GM12878 (cell line): ENCODE measurements at regions not wholly inside any gene's neighbourhood (a gene's known extent, or its start where the extent isn't known, plus 50 kb on each side); places are given as distances from the start of the nearest gene placed in this dataset.

ENCODE experiments used
- ATAC-seq: fragments of 200-7000 bp; cut with Tn5 transposase; 3 replicates; pipeline ENCODE4 v1.9.1; 2020; ENCODE audit warnings: mild to moderate bottlenecking, moderate library complexity
- BruUV-seq: library from RNA; stranded (reverse); fragments of 400-500 nt; replicated peaks from 2 replicates; lab custom pipeline; 2021; lab: Mats Ljungman, UMichigan
- CTCF ChIA-PET: fragments of 300-600 bp; sonication (Branson Sonifier 250); formaldehyde crosslinking; extraction: SDS; loops from one replicate; lab custom pipeline; 2021; ENCODE audit warnings: inconsistent platforms; lab: Yijun Ruan, JAX
- POLR2A ChIA-PET: fragments of 350-600 bp; formaldehyde crosslinking; extraction: SDS; loops from one replicate; lab custom pipeline; 2021; ENCODE audit warnings: inconsistent platforms; lab: Charles Lee
- RAD21 ChIA-PET: fragments of 300-600 bp; sonication (Branson Sonifier 250); formaldehyde crosslinking; loops from one replicate; lab custom pipeline; 2023; ENCODE audit warnings: antibody characterized with exemption; ENCODE audit not compliant: unreplicated experiment; lab: Charles Lee
- SMC1A ChIA-PET: fragments of 300-600 bp; sonication (Branson Sonifier 250); formaldehyde crosslinking; loops from one replicate; lab custom pipeline; 2023; ENCODE audit not compliant: unreplicated experiment, uncharacterized antibody; lab: Charles Lee
- DNase-seq: peaks from one replicate; pipeline ENCODE4 v3.0.0-alpha.2; 2011; ENCODE audit warnings: low read depth, low spot score
- FAIRE-seq: peaks from 3 replicates; lab custom pipeline; 2011; peaks lifted over from hg19 to GRCh38; lab: Jason Lieb, UNC
- H2AFZ ChIP-seq: 2 replicates; pipeline ENCODE4 v1.6.0; 2011; ENCODE audit warnings: low read depth, low read length, control low read depth; ENCODE audit not compliant: control insufficient read depth
- H3K27ac ChIP-seq: 2 replicates; pipeline ENCODE4 v1.5.1; 2011; ENCODE audit warnings: control low read depth; ENCODE audit not compliant: control insufficient read depth, insufficient read depth
- H3K27me3 ChIP-seq, 2 experiments: replicated peaks in 1 of 2; 2 replicates each; pipeline versions ENCODE4 v1.6.0 to v1.6.1; 2011; ENCODE audit warnings: low read length in 1 of 2; ENCODE audit not compliant: control insufficient read depth in 2 of 2, insufficient read depth in 2 of 2
- H3K36me3 ChIP-seq, 2 experiments: 2 replicates each; pipeline ENCODE4 v1.5.1; 2011; ENCODE audit warnings: low read length in 1 of 2; ENCODE audit not compliant: control insufficient read depth in 2 of 2, insufficient read depth in 2 of 2
- H3K4me1 ChIP-seq: 2 replicates; pipeline ENCODE4 v1.6.1; 2011; ENCODE audit warnings: mild to moderate bottlenecking, low read length, moderate library complexity, mixed read lengths; ENCODE audit not compliant: control insufficient read depth, insufficient read depth
- H3K4me2 ChIP-seq: 2 replicates; pipeline ENCODE4 v1.6.0; 2011; ENCODE audit warnings: control low read depth; ENCODE audit not compliant: control insufficient read depth, insufficient read depth
- H3K4me3 ChIP-seq: fragments of 200-600 bp; sonication (generic); 2 replicates; pipeline ENCODE4 v1.5.1; 2016
- H3K79me2 ChIP-seq: 2 replicates; pipeline ENCODE4 v1.6.0; 2011; ENCODE audit warnings: low read length; ENCODE audit not compliant: control insufficient read depth, insufficient read depth
- H3K9ac ChIP-seq: 2 replicates; pipeline ENCODE4 v1.8.0; 2011; ENCODE audit warnings: low read length, control low read depth, mixed read lengths; ENCODE audit not compliant: control insufficient read depth, insufficient read depth
- H3K9me3 ChIP-seq: replicated peaks from 3 replicates; pipeline ENCODE4 v1.5.1; 2011; ENCODE audit warnings: mild to moderate bottlenecking, low read length; ENCODE audit not compliant: control insufficient read depth, insufficient read depth
- H4K20me1 ChIP-seq: 2 replicates; pipeline ENCODE4 v1.6.0; 2011; ENCODE audit not compliant: control insufficient read depth, insufficient read depth
- BRCA1 ChIP-seq: IDR thresholded peaks from 2 replicates; pipeline ENCODE4 v1.6.1; 2011; ENCODE audit warnings: low read depth, low read length, improper control_type of control experiment
- ELK1 ChIP-seq: IDR thresholded peaks from 2 replicates; pipeline ENCODE4 v1.6.1; 2012; ENCODE audit warnings: low read depth, low read length, improper control_type of control experiment
- MAX ChIP-seq: IDR thresholded peaks from 2 replicates; pipeline ENCODE4 v1.6.1; 2012; ENCODE audit warnings: low read depth, low read length, improper control_type of control experiment
- RCOR1 ChIP-seq: conservative IDR thresholded peaks from 2 replicates; pipeline ENCODE4 v1.6.1; 2012; ENCODE audit warnings: low read depth, low read length, improper control_type of control experiment
- WGBS: methylation state at CpG from one replicate; pipeline ENCODE4 v1.1.6; 2016; ENCODE audit warnings: low lambda C conversion rate; ENCODE audit not compliant: insufficient replicate concordance, insufficient coverage; ENCODE audit errors: missing lambda C conversion rate; 5-methylcytosine and 5-hydroxymethylcytosine counted together
- in situ Hi-C: fragments of 300-500 bp; cut with MboI; formaldehyde crosslinking; loops from 9 replicates; pipeline ENCODE4 v1.14.3; 2018; ENCODE audit warnings: mixed read lengths
- intact Hi-C: fragments of 100-400 bp; cut with micrococcal nuclease; formaldehyde crosslinking; loops from one replicate; pipeline ENCODE4 v1.14.2; 2022; ENCODE audit not compliant: unreplicated experiment
- TF ChIP-seq, protein P1 (sequence below): fragments of 450-650 bp; IDR thresholded peaks from 2 replicates; pipeline ENCODE4 v1.6.1; 2016; ENCODE audit warnings: mild to moderate bottlenecking, moderate library complexity, borderline replicate concordance

DNA sequence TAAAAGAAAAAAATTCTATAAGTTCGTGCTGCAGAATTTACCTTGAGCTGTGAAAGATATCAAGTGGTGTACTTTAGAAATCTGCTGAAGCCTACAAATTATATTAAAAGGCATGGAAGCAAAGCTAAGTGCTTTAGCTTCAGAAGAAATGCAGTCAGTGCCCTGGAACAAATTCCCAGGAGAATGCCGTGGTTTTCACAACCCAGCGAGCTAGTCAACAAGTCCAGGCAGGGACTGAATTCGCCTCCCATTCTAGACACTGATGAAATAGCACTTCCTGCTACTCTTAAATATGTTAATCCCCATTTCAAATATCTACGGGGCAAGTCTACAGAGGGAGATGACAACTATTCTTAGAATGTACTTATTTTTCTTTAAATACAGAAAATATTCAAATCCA lies 326.4 kb upstream of the IGF1R start:
- no peak for TF ChIP-seq BRCA1
- no peak for TF ChIP-seq ELK1
- TF ChIP-seq MAX: no peak
- TF ChIP-seq, protein P1, sequence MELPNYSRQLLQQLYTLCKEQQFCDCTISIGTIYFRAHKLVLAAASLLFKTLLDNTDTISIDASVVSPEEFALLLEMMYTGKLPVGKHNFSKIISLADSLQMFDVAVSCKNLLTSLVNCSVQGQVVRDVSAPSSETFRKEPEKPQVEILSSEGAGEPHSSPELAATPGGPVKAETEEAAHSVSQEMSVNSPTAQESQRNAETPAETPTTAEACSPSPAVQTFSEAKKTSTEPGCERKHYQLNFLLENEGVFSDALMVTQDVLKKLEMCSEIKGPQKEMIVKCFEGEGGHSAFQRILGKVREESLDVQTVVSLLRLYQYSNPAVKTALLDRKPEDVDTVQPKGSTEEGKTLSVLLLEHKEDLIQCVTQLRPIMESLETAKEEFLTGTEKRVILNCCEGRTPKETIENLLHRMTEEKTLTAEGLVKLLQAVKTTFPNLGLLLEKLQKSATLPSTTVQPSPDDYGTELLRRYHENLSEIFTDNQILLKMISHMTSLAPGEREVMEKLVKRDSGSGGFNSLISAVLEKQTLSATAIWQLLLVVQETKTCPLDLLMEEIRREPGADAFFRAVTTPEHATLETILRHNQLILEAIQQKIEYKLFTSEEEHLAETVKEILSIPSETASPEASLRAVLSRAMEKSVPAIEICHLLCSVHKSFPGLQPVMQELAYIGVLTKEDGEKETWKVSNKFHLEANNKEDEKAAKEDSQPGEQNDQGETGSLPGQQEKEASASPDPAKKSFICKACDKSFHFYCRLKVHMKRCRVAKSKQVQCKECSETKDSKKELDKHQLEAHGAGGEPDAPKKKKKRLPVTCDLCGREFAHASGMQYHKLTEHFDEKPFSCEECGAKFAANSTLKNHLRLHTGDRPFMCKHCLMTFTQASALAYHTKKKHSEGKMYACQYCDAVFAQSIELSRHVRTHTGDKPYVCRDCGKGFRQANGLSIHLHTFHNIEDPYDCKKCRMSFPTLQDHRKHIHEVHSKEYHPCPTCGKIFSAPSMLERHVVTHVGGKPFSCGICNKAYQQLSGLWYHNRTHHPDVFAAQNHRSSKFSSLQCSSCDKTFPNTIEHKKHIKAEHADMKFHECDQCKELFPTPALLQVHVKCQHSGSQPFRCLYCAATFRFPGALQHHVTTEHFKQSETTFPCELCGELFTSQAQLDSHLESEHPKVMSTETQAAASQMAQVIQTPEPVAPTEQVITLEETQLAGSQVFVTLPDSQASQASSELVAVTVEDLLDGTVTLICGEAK: no peak
- TF ChIP-seq RCOR1: no peak
- ChIA-PET POLR2A (no interaction called here), CTCF (interaction anchor here (1.2 to 2.5 kb wide), 2 partner anchors 10 to 98 kb away, joined by 4 to 7 read pairs; no protein-coding TSS in a partner anchor), SMC1A (interaction anchor here (1.5 kb wide), 1 partner anchor 10 kb away, joined by 6 read pairs; no protein-coding TSS in a partner anchor), RAD21 (no interaction called here)
- Histone ChIP-seq H3K27me3 (no peaks in the 10 kb centered on the region), H4K20me1 (no peaks in the 10 kb centered on the region), H3K9me3 (no peaks in the 10 kb centered on the region; the same call in 2 of the 3 replicates), H3K9ac (no peak overlapping the region), H3K27ac (no peak overlapping the region), H3K79me2 (no peaks in the 10 kb centered on the region), H3K4me3 (no peak overlapping the region), H2AFZ (no peak overlapping the region), H3K36me3 (no peaks in the 10 kb centered on the region), H3K4me1 (no peaks in the 10 kb centered on the region), H3K4me2 (no peak overlapping the region)
- in situ Hi-C loops: no loop called here
- 3% methylated on average over 5 of the region's 5 CpGs for WGBS
- no TSS peak for BruUV-seq
- intact Hi-C loops: no loop called here
- DNase-seq (no peak), ATAC-seq (no peak), FAIRE-seq (no peak)
